GM10266 (cell line): ENCODE measurements at regions not wholly inside any gene's neighbourhood (a gene's known extent, or its start where the extent isn't known, plus 50 kb on each side); places are given as distances from the start of the nearest gene placed in this dataset.

Experiments
- DNase-seq: peaks from one replicate; pipeline ENCODE4 v3.0.0; 2012; ENCODE audit errors: extremely low spot score
- CTCF ChIP-seq: IDR thresholded peaks from 2 replicates; pipeline ENCODE4 v1.5.1; 2012; ENCODE audit warnings: mild to moderate bottlenecking, low read depth; ENCODE audit not compliant: control insufficient read depth, insufficient read depth; ENCODE audit errors: missing control alignments

- no peak for TF ChIP-seq CTCF
Measured at GRCh38 chr13:99907038-99907437, 64.5 kb downstream of the ZIC5 start.

GRCh38 chr13:99905814-99906213 is 65.8 kb downstream of the ZIC5 start:
- TF ChIP-seq CTCF, result no peak
- DNase-seq, result no peak

More at GRCh38 chr13:99907038-99907437, 64.5 kb downstream of the ZIC5 start:
- no peak for DNase-seq

GRCh38 chr13:99905224-99905623 is 66.3 kb downstream of the ZIC5 start:
- no peak for DNase-seq
- TF ChIP-seq CTCF, result no peak

- DNase-seq, result no peak
- no peak for TF ChIP-seq CTCF
Measured at GRCh38 chr13:99903140-99903539, 68.4 kb downstream of the ZIC5 start.

GRCh38 chr13:99902657-99903056 is 68.9 kb downstream of the ZIC5 start:
- no peak for TF ChIP-seq CTCF
- no peak for DNase-seq

- DNase-seq, result no peak
- TF ChIP-seq CTCF, result no peak
Measured at GRCh38 chr13:99900960-99901359, 70.6 kb downstream of the ZIC5 start.

- no peak for DNase-seq
- TF ChIP-seq CTCF, result no peak
Measured at GRCh38 chr13:99898421-99898820, 73.1 kb downstream of the ZIC5 start.

GRCh38 chr13:99897076-99897440 is 74.5 kb downstream of the ZIC5 start:
- no peak for TF ChIP-seq CTCF

More at GRCh38 chr13:99897076-99897440, 74.5 kb downstream of the ZIC5 start:
- DNase-seq, result no peak
